ENCODE measurements at regions not wholly inside any gene's neighbourhood (a gene's known extent, or its start where the extent isn't known, plus 50 kb on each side); places are given as distances from the start of the nearest gene placed in this dataset.

- no peak for TF ChIP-seq CTCF (conservative IDR thresholded peaks at IDR 0.05; ENCODE audit: low read depth, low read length)
- DNase-seq (ENCODE audit: low read depth): no peak
- H3K4me3 ChIP-seq (ENCODE audit: low read depth, low read length): no peak overlapping the region
Observed at GRCh38 chr3:40639006-40639405, 114.2 kb downstream of the ZNF621 start.

- DNase-seq (ENCODE audit: low read depth): no peak
- TF ChIP-seq CTCF (conservative IDR thresholded peaks at IDR 0.05; ENCODE audit: low read depth, low read length): no peak
- no peak overlapping the region for H3K4me3 ChIP-seq (ENCODE audit: low read depth, low read length)
Observed at GRCh38 chr3:40642812-40643211, 118.1 kb downstream of the ZNF621 start.

- DNase-seq (ENCODE audit: low read depth): peak; percentile 56
- no peak overlapping the region for H3K4me3 ChIP-seq (ENCODE audit: low read depth, low read length)
- no peak for TF ChIP-seq CTCF (conservative IDR thresholded peaks at IDR 0.05; ENCODE audit: low read depth, low read length)
Observed at GRCh38 chr3:40645883-40646282, 121.1 kb downstream of the ZNF621 start.

GRCh38 chr3:40649346-40649745 lies 124.6 kb downstream of the ZNF621 start:
- TF ChIP-seq CTCF (conservative IDR thresholded peaks at IDR 0.05; ENCODE audit: low read depth, low read length): no peak
- no peak for DNase-seq (ENCODE audit: low read depth)
- no peak overlapping the region for H3K4me3 ChIP-seq (ENCODE audit: low read depth, low read length)

GRCh38 chr3:40652072-40652471 lies 127.3 kb downstream of the ZNF621 start:
- H3K4me3 ChIP-seq (ENCODE audit: low read depth, low read length): no peak overlapping the region
- no peak for DNase-seq (ENCODE audit: low read depth)
- no peak for TF ChIP-seq CTCF (conservative IDR thresholded peaks at IDR 0.05; ENCODE audit: low read depth, low read length)

- no peak overlapping the region for H3K4me3 ChIP-seq (ENCODE audit: low read depth, low read length)
- TF ChIP-seq CTCF (conservative IDR thresholded peaks at IDR 0.05; ENCODE audit: low read depth, low read length): no peak
- no peak for DNase-seq (ENCODE audit: low read depth)
Observed at GRCh38 chr3:40653001-40653400, 128.2 kb downstream of the ZNF621 start.

- TF ChIP-seq CTCF (conservative IDR thresholded peaks at IDR 0.05; ENCODE audit: low read depth, low read length): no peak
- no peak overlapping the region for H3K4me3 ChIP-seq (ENCODE audit: low read depth, low read length)
- DNase-seq (ENCODE audit: low read depth): no peak
Observed at GRCh38 chr3:40653878-40654277, 129.1 kb downstream of the ZNF621 start.

Data from choroid plexus epithelial cell (primary cell).